GM12878 (cell line): ENCODE measurements at regions not wholly inside any gene's neighbourhood (a gene's known extent, or its start where the extent isn't known, plus 50 kb on each side); places are given as distances from the start of the nearest gene placed in this dataset.

Experiments used
- ATAC-seq: fragments of 200-7000 bp; cut with Tn5 transposase; 3 replicates; pipeline ENCODE4 v1.9.1; 2020; ENCODE audit warnings: mild to moderate bottlenecking, moderate library complexity
- BruUV-seq: library from RNA; stranded (reverse); fragments of 400-500 nt; replicated peaks from 2 replicates; lab custom pipeline; 2021; lab: Mats Ljungman, UMichigan
- CTCF ChIA-PET: fragments of 300-600 bp; sonication (Branson Sonifier 250); formaldehyde crosslinking; extraction: SDS; loops from one replicate; lab custom pipeline; 2021; ENCODE audit warnings: inconsistent platforms; lab: Yijun Ruan, JAX
- POLR2A ChIA-PET: fragments of 350-600 bp; formaldehyde crosslinking; extraction: SDS; loops from one replicate; lab custom pipeline; 2021; ENCODE audit warnings: inconsistent platforms; lab: Charles Lee
- RAD21 ChIA-PET: fragments of 300-600 bp; sonication (Branson Sonifier 250); formaldehyde crosslinking; loops from one replicate; lab custom pipeline; 2023; ENCODE audit warnings: antibody characterized with exemption; ENCODE audit not compliant: unreplicated experiment; lab: Charles Lee
- SMC1A ChIA-PET: fragments of 300-600 bp; sonication (Branson Sonifier 250); formaldehyde crosslinking; loops from one replicate; lab custom pipeline; 2023; ENCODE audit not compliant: unreplicated experiment, uncharacterized antibody; lab: Charles Lee
- DNase-seq: peaks from one replicate; pipeline ENCODE4 v3.0.0-alpha.2; 2011; ENCODE audit warnings: low read depth, low spot score
- FAIRE-seq: peaks from 3 replicates; lab custom pipeline; 2011; peaks lifted over from hg19 to GRCh38; lab: Jason Lieb, UNC
- H2AFZ ChIP-seq: 2 replicates; pipeline ENCODE4 v1.6.0; 2011; ENCODE audit warnings: low read depth, low read length, control low read depth; ENCODE audit not compliant: control insufficient read depth
- H3K27ac ChIP-seq: 2 replicates; pipeline ENCODE4 v1.5.1; 2011; ENCODE audit warnings: control low read depth; ENCODE audit not compliant: control insufficient read depth, insufficient read depth
- H3K27me3 ChIP-seq, 2 experiments: replicated peaks in 1 of 2; 2 replicates each; pipeline versions ENCODE4 v1.6.0 to v1.6.1; 2011; ENCODE audit warnings: low read length in 1 of 2; ENCODE audit not compliant: control insufficient read depth in 2 of 2, insufficient read depth in 2 of 2
- H3K36me3 ChIP-seq, 2 experiments: 2 replicates each; pipeline ENCODE4 v1.5.1; 2011; ENCODE audit warnings: low read length in 1 of 2; ENCODE audit not compliant: control insufficient read depth in 2 of 2, insufficient read depth in 2 of 2
- H3K4me1 ChIP-seq: 2 replicates; pipeline ENCODE4 v1.6.1; 2011; ENCODE audit warnings: mild to moderate bottlenecking, low read length, moderate library complexity, mixed read lengths; ENCODE audit not compliant: control insufficient read depth, insufficient read depth
- H3K4me2 ChIP-seq: 2 replicates; pipeline ENCODE4 v1.6.0; 2011; ENCODE audit warnings: control low read depth; ENCODE audit not compliant: control insufficient read depth, insufficient read depth
- H3K4me3 ChIP-seq: fragments of 200-600 bp; sonication (generic); 2 replicates; pipeline ENCODE4 v1.5.1; 2016
- H3K79me2 ChIP-seq: 2 replicates; pipeline ENCODE4 v1.6.0; 2011; ENCODE audit warnings: low read length; ENCODE audit not compliant: control insufficient read depth, insufficient read depth
- H3K9ac ChIP-seq: 2 replicates; pipeline ENCODE4 v1.8.0; 2011; ENCODE audit warnings: low read length, control low read depth, mixed read lengths; ENCODE audit not compliant: control insufficient read depth, insufficient read depth
- H3K9me3 ChIP-seq: replicated peaks from 3 replicates; pipeline ENCODE4 v1.5.1; 2011; ENCODE audit warnings: mild to moderate bottlenecking, low read length; ENCODE audit not compliant: control insufficient read depth, insufficient read depth
- H4K20me1 ChIP-seq: 2 replicates; pipeline ENCODE4 v1.6.0; 2011; ENCODE audit not compliant: control insufficient read depth, insufficient read depth
- WGBS: methylation state at CpG from one replicate; pipeline ENCODE4 v1.1.6; 2016; ENCODE audit warnings: low lambda C conversion rate; ENCODE audit not compliant: insufficient replicate concordance, insufficient coverage; ENCODE audit errors: missing lambda C conversion rate; 5-methylcytosine and 5-hydroxymethylcytosine counted together
- in situ Hi-C: fragments of 300-500 bp; cut with MboI; formaldehyde crosslinking; loops from 9 replicates; pipeline ENCODE4 v1.14.3; 2018; ENCODE audit warnings: mixed read lengths
- intact Hi-C: fragments of 100-400 bp; cut with micrococcal nuclease; formaldehyde crosslinking; loops from one replicate; pipeline ENCODE4 v1.14.2; 2022; ENCODE audit not compliant: unreplicated experiment
- TF ChIP-seq, protein P1 (sequence below): fragments of 450-650 bp; IDR thresholded peaks from 2 replicates; pipeline ENCODE4 v1.6.1; 2016; ENCODE audit warnings: mild to moderate bottlenecking, moderate library complexity, borderline replicate concordance

DNA sequence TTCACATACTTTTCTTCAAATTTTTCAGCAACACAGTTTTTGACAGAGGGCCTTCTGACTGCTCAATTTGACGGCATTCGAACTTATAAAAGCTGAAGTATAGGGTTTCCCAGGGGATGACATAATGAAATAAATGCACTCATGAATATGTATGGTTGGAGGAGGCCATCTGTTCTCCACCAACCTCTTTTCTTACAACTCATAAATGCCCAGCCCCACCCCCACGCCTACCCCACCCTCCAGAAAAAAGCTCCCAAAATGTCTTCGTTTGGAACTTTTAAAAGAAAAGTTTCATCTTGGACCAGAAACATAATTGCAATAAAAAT lies 211.6 kb upstream of the LRRN1 start:
- H3K79me2 ChIP-seq, result no peaks in the 10 kb centered on the region
- H3K4me1 ChIP-seq, result 0 out of 2 replicates have a peak, but pooled peaks cover 3% of the 10 kb centered on the region
- ChIA-PET POLR2A (no interaction called here), RAD21 (no interaction called here), SMC1A (interaction anchor here (1.5 kb wide), 1 partner anchor 58 kb away, joined by 3 read pairs; no protein-coding TSS in a partner anchor), CTCF (interaction anchor here (0.7 kb wide), 1 partner anchor 18 kb away, joined by 3 read pairs; no protein-coding TSS in a partner anchor)
- H4K20me1 ChIP-seq, result no peaks in the 10 kb centered on the region
- TF ChIP-seq, protein P1, sequence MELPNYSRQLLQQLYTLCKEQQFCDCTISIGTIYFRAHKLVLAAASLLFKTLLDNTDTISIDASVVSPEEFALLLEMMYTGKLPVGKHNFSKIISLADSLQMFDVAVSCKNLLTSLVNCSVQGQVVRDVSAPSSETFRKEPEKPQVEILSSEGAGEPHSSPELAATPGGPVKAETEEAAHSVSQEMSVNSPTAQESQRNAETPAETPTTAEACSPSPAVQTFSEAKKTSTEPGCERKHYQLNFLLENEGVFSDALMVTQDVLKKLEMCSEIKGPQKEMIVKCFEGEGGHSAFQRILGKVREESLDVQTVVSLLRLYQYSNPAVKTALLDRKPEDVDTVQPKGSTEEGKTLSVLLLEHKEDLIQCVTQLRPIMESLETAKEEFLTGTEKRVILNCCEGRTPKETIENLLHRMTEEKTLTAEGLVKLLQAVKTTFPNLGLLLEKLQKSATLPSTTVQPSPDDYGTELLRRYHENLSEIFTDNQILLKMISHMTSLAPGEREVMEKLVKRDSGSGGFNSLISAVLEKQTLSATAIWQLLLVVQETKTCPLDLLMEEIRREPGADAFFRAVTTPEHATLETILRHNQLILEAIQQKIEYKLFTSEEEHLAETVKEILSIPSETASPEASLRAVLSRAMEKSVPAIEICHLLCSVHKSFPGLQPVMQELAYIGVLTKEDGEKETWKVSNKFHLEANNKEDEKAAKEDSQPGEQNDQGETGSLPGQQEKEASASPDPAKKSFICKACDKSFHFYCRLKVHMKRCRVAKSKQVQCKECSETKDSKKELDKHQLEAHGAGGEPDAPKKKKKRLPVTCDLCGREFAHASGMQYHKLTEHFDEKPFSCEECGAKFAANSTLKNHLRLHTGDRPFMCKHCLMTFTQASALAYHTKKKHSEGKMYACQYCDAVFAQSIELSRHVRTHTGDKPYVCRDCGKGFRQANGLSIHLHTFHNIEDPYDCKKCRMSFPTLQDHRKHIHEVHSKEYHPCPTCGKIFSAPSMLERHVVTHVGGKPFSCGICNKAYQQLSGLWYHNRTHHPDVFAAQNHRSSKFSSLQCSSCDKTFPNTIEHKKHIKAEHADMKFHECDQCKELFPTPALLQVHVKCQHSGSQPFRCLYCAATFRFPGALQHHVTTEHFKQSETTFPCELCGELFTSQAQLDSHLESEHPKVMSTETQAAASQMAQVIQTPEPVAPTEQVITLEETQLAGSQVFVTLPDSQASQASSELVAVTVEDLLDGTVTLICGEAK, result no peak
- H3K36me3 ChIP-seq, result no peaks in the 10 kb centered on the region
- 20% methylated on average over 4 of the region's 4 CpGs for WGBS
- no peak for FAIRE-seq
- no peak overlapping the region for H3K9ac ChIP-seq
- H3K4me3 ChIP-seq, result no peak overlapping the region
- no peaks in the 10 kb centered on the region for H3K9me3 ChIP-seq
- no peak overlapping the region for H2AFZ ChIP-seq
- no peak for ATAC-seq
- DNase-seq, result no peak
- no peak overlapping the region for H3K27ac ChIP-seq
- no TSS peak for BruUV-seq
- intact Hi-C loops (no loop called here), in situ Hi-C loops (no loop called here)
- no peaks in the 10 kb centered on the region for H3K27me3 ChIP-seq
- no peak overlapping the region for H3K4me2 ChIP-seq
